BE2C (cell line): ENCODE measurements at regions not wholly inside any gene's neighbourhood (a gene's known extent, or its start where the extent isn't known, plus 50 kb on each side); places are given as distances from the start of the nearest gene placed in this dataset.

Source experiments
- DNase-seq: peaks from one replicate; pipeline ENCODE4 v3.0.0-alpha.2; 2020
- H3K27me3 ChIP-seq: fragments of 250-450 bp; sonication (Bioruptor Pico); 2 replicates; pipeline ENCODE4 v1.5.1; 2020; ENCODE audit warnings: mild to moderate bottlenecking
- H3K36me3 ChIP-seq: fragments of 250-450 bp; sonication (Bioruptor Pico); 2 replicates; pipeline ENCODE4 v1.5.1; 2020; ENCODE audit warnings: mild to moderate bottlenecking
- H3K4me1 ChIP-seq: fragments of 250-450 bp; sonication (Bioruptor Pico); 2 replicates; pipeline ENCODE4 v1.5.1; 2020
- H3K4me3 ChIP-seq: 2 replicates; pipeline ENCODE4 v1.5.1; 2011; ENCODE audit warnings: low read depth, low read length
- H3K9me3 ChIP-seq: fragments of 250-450 bp; sonication (Bioruptor Pico); 2 replicates; pipeline ENCODE4 v1.5.1; 2020
- CTCF ChIP-seq: IDR thresholded peaks from 2 replicates; pipeline ENCODE4 v1.5.1; 2012; ENCODE audit warnings: mild to moderate bottlenecking, low read depth, low read length

GRCh38 chr11:92130421-92130831, 94.2 kb upstream of the FAT3 start:
- H3K4me1 ChIP-seq, result no peaks in the 10 kb centered on the region
- H3K9me3 ChIP-seq, result no peaks in the 10 kb centered on the region
- H3K27me3 ChIP-seq, result no peaks in the 10 kb centered on the region
- DNase-seq, result no peak
- TF ChIP-seq CTCF, result no peak
- H3K4me3 ChIP-seq, result no peak overlapping the region
- no peaks in the 10 kb centered on the region for H3K36me3 ChIP-seq

GRCh38 chr11:92129811-92130210, 94.8 kb upstream of the FAT3 start:
- H3K4me1 ChIP-seq, result no peaks in the 10 kb centered on the region
- H3K36me3 ChIP-seq, result no peaks in the 10 kb centered on the region
- TF ChIP-seq CTCF, result no peak
- H3K9me3 ChIP-seq, result no peaks in the 10 kb centered on the region
- no peak for DNase-seq
- no peaks in the 10 kb centered on the region for H3K27me3 ChIP-seq
- no peak overlapping the region for H3K4me3 ChIP-seq

GRCh38 chr11:92128026-92128425, 96.6 kb upstream of the FAT3 start:
- Histone ChIP-seq H3K4me1 (peaks cover 5% of the 10 kb centered on the region), H3K27me3 (no peaks in the 10 kb centered on the region), H3K4me3 (no peak overlapping the region), H3K36me3 (no peaks in the 10 kb centered on the region), H3K9me3 (no peaks in the 10 kb centered on the region)
- no peak for TF ChIP-seq CTCF
- no peak for DNase-seq

GRCh38 chr11:92125321-92125720, 99.3 kb upstream of the FAT3 start:
- TF ChIP-seq CTCF, result no peak
- Histone ChIP-seq H3K27me3 (no peaks in the 10 kb centered on the region), H3K4me3 (no peak overlapping the region), H3K9me3 (no peaks in the 10 kb centered on the region), H3K36me3 (no peaks in the 10 kb centered on the region), H3K4me1 (peaks cover 5% of the 10 kb centered on the region)
- DNase-seq, result no peak

- Histone ChIP-seq H3K9me3 (no peaks in the 10 kb centered on the region), H3K36me3 (no peaks in the 10 kb centered on the region), H3K4me3 (no peak overlapping the region), H3K27me3 (no peaks in the 10 kb centered on the region), H3K4me1 (peaks cover 5% of the 10 kb centered on the region)
- DNase-seq, result no peak
- no peak for TF ChIP-seq CTCF
Measured at GRCh38 chr11:92123540-92123939, 101.1 kb upstream of the FAT3 start.

GRCh38 chr11:92122561-92122960, 102.1 kb upstream of the FAT3 start:
- no peak for TF ChIP-seq CTCF
- DNase-seq, result no peak
- H3K4me1 ChIP-seq, result peaks cover 5% of the 10 kb centered on the region

More at GRCh38 chr11:92122561-92122960, 102.1 kb upstream of the FAT3 start:
- Histone ChIP-seq H3K4me3 (no peak overlapping the region), H3K27me3 (no peaks in the 10 kb centered on the region), H3K9me3 (no peaks in the 10 kb centered on the region), H3K36me3 (no peaks in the 10 kb centered on the region)
